Lung (tissue), 11 donors: ENCODE measurements at regions not wholly inside any gene's neighbourhood (a gene's known extent, or its start where the extent isn't known, plus 50 kb on each side); places are given as distances from the start of the nearest gene placed in this dataset.

Source experiments
- ATAC-seq: fragments of 200-7000 bp; cut with Tn5 transposase; one replicate; pipeline ENCODE4 v1.9.1; 2020; ENCODE audit warnings: moderate number of reproducible peaks; ENCODE audit not compliant: insufficient read depth, low FRiP score
- DNase-seq, 3 donors: peaks; one replicate each; pipeline ENCODE4 v3.0.0-alpha.2; 2013 to 2017
- H3K27ac ChIP-seq, 2 donors: one replicate each; pipeline ENCODE4 v1.5.1; 2013; ENCODE audit warnings: mild to moderate bottlenecking in 2 of 2, moderate library complexity in 2 of 2, control low read depth in 1 of 2, inconsistent platforms in 1 of 2, low read depth in 1 of 2, low read length in 1 of 2
- H3K27me3 ChIP-seq, 3 donors: one replicate each; pipeline ENCODE4 v1.5.1; 2013; ENCODE audit warnings: low read length in 2 of 3; ENCODE audit not compliant: control insufficient read depth in 3 of 3, insufficient read depth in 3 of 3
- H3K36me3 ChIP-seq, 4 donors: one replicate each; pipeline ENCODE4 v1.5.1; 2013; ENCODE audit warnings: low read length in 4 of 4, mild to moderate bottlenecking in 1 of 4, moderate library complexity in 1 of 4; ENCODE audit not compliant: control insufficient read depth in 4 of 4, insufficient read depth in 4 of 4
- H3K4me1 ChIP-seq, 5 donors: one replicate each; pipeline ENCODE4 v1.5.1; 2013; ENCODE audit warnings: low read length in 5 of 5, mild to moderate bottlenecking in 2 of 5, moderate library complexity in 1 of 5; ENCODE audit not compliant: control insufficient read depth in 5 of 5, insufficient read depth in 5 of 5
- H3K4me3 ChIP-seq: one replicate; pipeline ENCODE4 v1.5.1; 2013; ENCODE audit warnings: mild to moderate bottlenecking, control low read depth, moderate library complexity
- H3K9ac ChIP-seq, 2 donors: one replicate each; pipeline ENCODE4 v1.5.1; 2013; ENCODE audit warnings: low read length in 2 of 2, control low read depth in 1 of 2; ENCODE audit not compliant: insufficient read depth in 1 of 2
- H3K9me3 ChIP-seq, 4 donors: one replicate each; pipeline ENCODE4 v1.5.1; 2013; ENCODE audit warnings: low read length in 3 of 4, mild to moderate bottlenecking in 1 of 4, moderate library complexity in 1 of 4; ENCODE audit not compliant: control insufficient read depth in 4 of 4, insufficient read depth in 3 of 4
- WGBS, 2 donors: extraction: QIAGEN DNeasy Blood & Tissue Kit; methylation state at CpG; one replicate each; pipeline ENCODE4 v1.1.7; 2013; 5-methylcytosine and 5-hydroxymethylcytosine counted together
- TF ChIP-seq, protein P1 (sequence below): IDR thresholded peaks from 2 replicates; pipeline ENCODE4 v1.5.1; 2012; ENCODE audit warnings: mild to moderate bottlenecking; ENCODE audit errors: control extremely low read depth, extremely low read depth
- donor health status: control.
- donor health status: control.
- donor health status: Bipolar disorder and iron deficiency.
- donor health status: healthy.
- donor health status: DM: yes; HTN: yes; CAD: no.

DNA sequence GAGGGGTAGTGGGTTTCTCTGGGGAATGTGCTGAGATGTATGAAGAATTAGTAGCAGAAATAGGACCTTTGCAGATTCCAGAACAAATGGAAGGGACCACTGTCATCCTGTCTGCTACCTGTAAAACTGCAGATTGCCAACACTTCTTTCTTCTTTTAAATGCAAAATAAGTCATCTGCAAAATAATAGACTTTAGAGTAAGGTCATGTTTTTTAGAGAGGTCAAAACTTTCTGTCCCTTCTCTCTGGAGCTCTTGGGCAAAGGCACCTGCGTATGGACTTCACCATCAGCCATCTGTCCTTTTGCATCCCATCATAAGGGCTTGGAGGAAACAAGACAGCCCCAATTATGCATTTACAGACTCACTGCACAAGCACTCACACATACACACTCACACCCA lies 121.1 kb upstream of the PPARGC1A start:
- WGBS, 2 donors = 69 to 85% methylated on average over 1 of the region's 1 CpG
- H3K36me3 ChIP-seq = no peaks in the 10 kb centered on the region
- no peak for DNase-seq
- H3K27me3 ChIP-seq = no peaks in the 10 kb centered on the region
- no peak overlapping the region for H3K9ac ChIP-seq
- no peak for ATAC-seq
- no peak overlapping the region for H3K4me3 ChIP-seq
- no peaks in the 10 kb centered on the region for H3K4me1 ChIP-seq
- H3K9me3 ChIP-seq = peaks cover 0 to 2% (median 0%) of the 10 kb centered on the region in 4 donors
- TF ChIP-seq, protein P1, sequence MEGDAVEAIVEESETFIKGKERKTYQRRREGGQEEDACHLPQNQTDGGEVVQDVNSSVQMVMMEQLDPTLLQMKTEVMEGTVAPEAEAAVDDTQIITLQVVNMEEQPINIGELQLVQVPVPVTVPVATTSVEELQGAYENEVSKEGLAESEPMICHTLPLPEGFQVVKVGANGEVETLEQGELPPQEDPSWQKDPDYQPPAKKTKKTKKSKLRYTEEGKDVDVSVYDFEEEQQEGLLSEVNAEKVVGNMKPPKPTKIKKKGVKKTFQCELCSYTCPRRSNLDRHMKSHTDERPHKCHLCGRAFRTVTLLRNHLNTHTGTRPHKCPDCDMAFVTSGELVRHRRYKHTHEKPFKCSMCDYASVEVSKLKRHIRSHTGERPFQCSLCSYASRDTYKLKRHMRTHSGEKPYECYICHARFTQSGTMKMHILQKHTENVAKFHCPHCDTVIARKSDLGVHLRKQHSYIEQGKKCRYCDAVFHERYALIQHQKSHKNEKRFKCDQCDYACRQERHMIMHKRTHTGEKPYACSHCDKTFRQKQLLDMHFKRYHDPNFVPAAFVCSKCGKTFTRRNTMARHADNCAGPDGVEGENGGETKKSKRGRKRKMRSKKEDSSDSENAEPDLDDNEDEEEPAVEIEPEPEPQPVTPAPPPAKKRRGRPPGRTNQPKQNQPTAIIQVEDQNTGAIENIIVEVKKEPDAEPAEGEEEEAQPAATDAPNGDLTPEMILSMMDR = no peak
- no peak overlapping the region for H3K27ac ChIP-seq

DNA sequence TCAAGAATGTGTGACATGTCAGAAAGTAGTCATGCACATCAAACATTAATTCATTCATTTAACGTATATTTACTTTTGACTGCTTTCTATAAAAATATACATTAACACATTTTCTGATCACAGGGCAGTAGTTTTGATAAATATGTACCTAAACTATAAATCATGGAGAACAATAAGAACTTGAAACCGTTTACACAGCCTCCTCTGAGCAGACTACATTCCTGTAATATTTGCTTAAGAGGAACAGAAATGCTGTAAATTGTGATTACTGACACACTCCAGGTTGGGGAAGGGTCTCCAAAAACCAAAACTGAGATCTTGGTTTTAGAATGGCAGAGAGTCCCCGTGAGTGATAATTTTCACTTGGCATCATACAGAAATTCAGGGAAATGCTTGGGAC lies 120.7 kb upstream of the PPARGC1A start:
- Histone ChIP-seq H3K9ac (no peak overlapping the region), H3K9me3 (peaks cover 0 to 2% (median 0%) of the 10 kb centered on the region in 4 donors), H3K4me3 (no peak overlapping the region), H3K4me1 (no peaks in the 10 kb centered on the region), H3K27me3 (no peaks in the 10 kb centered on the region), H3K27ac (no peak overlapping the region), H3K36me3 (no peaks in the 10 kb centered on the region)
- 36 to 47% methylated on average over 3 of the region's 3 CpGs for WGBS, 2 donors
- ATAC-seq (no peak), DNase-seq (no peak)
- TF ChIP-seq, protein P1 = no peak

DNA sequence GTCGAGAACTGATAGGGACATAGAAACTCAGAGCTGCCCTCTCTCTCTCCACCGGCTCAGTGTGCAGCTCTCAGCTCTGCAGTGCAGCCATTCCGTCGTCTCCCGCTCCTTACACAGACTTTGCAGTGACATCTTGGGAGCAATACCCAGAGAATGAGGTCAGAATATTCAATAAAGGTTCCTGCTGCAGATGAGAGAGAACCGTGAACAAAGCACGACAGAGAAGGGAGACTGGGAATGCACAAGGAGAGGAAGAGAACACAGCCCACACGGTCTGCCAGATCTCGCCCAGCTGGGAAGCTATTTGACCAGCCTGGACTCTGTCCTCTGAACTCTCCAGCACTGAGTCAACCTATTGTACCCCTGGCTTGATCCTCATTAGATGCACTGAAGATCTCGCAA lies 118.0 kb upstream of the PPARGC1A start:
- DNase-seq (no peak), ATAC-seq (no peak)
- TF ChIP-seq, protein P1 = no peak
- 70 to 71% methylated on average over 10 of the region's 10 CpGs for WGBS, 2 donors
- peaks cover 0 to 9% (median 0%) of the 10 kb centered on the region in 5 donors for H3K4me1 ChIP-seq
- H3K36me3 ChIP-seq = no peaks in the 10 kb centered on the region
- H3K27ac ChIP-seq = no peak overlapping the region
- no peak overlapping the region for H3K9ac ChIP-seq
- H3K9me3 ChIP-seq = no peaks in the 10 kb centered on the region
- no peak overlapping the region for H3K4me3 ChIP-seq
- no peaks in the 10 kb centered on the region for H3K27me3 ChIP-seq

DNA sequence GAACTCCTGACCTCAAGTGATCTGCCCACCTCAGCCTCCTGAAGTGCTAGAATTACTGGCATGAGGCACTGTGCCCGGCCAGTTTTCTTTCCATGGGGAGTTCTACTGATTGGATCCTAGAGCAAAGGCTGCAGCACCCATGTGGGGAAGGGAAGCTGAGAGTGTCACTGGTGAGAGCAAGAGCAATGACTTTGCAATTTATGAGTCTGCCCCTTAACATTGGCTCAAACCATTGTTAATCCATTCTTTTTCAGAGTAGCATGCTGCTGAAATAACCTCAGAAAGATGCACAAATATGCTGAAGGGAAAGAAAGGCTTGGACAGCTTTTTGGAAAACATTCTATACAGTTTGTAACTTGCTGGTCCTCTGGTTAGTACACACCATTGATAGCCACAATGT lies 116.4 kb upstream of the PPARGC1A start:
- Histone ChIP-seq H3K4me1 (peaks cover 0 to 16% (median 0%) of the 10 kb centered on the region in 5 donors), H3K27me3 (no peaks in the 10 kb centered on the region), H3K36me3 (no peaks in the 10 kb centered on the region), H3K27ac (no peak overlapping the region), H3K9me3 (no peaks in the 10 kb centered on the region), H3K4me3 (no peak overlapping the region), H3K9ac (no peak overlapping the region)
- no peak for ATAC-seq
- no peak for DNase-seq
- 84 to 100% methylated on average over 1 of the region's 1 CpG for WGBS, 2 donors
- TF ChIP-seq, protein P1 = no peak
